ENCODE measurements at regions not wholly inside any gene's neighbourhood (a gene's known extent, or its start where the extent isn't known, plus 50 kb on each side); places are given as distances from the start of the nearest gene placed in this dataset.

GRCh38 chr2:188122985-188123384, 168.7 kb upstream of the GULP1 start:
- Mint-ChIP-seq H3K4me3 (no peak overlapping the region), H3K27ac (no peak overlapping the region), H3K4me1 (no peaks in the 10 kb centered on the region), H3K9me3 (peaks cover 4 to 17% (median 16%) of the 10 kb centered on the region in 6 donors), H3K27me3 (ENCODE audit: low read depth in 3 of 3) (no peaks in the 10 kb centered on the region), H3K36me3 (no peaks in the 10 kb centered on the region)
- DNase-seq: no peak

GRCh38 chr2:188129677-188130076, 162.0 kb upstream of the GULP1 start:
- Mint-ChIP-seq H3K27me3 (ENCODE audit: low read depth in 3 of 3) (no peaks in the 10 kb centered on the region), H3K4me3 (no peak overlapping the region), H3K36me3 (no peaks in the 10 kb centered on the region), H3K9me3 (peaks cover 0 to 12% (median 7%) of the 10 kb centered on the region in 6 donors), H3K4me1 (no peaks in the 10 kb centered on the region), H3K27ac (no peak overlapping the region)
- no peak for DNase-seq

- H3K27ac Mint-ChIP-seq: no peak overlapping the region
- DNase-seq: no peak
- no peak overlapping the region for H3K4me3 Mint-ChIP-seq
- no peaks in the 10 kb centered on the region for H3K27me3 Mint-ChIP-seq (ENCODE audit: low read depth in 3 of 3)
- peaks cover 0 to 19% (median 11%) of the 10 kb centered on the region in 6 donors for H3K9me3 Mint-ChIP-seq
- H3K4me1 Mint-ChIP-seq: no peaks in the 10 kb centered on the region
- H3K36me3 Mint-ChIP-seq: no peaks in the 10 kb centered on the region
These were observed 161.4 kb upstream of the GULP1 start for GRCh38 chr2:188130317-188130716.

- Mint-ChIP-seq H3K4me1 (no peaks in the 10 kb centered on the region), H3K4me3 (no peak overlapping the region), H3K9me3 (peaks cover 0 to 19% (median 12%) of the 10 kb centered on the region in 6 donors), H3K27me3 (ENCODE audit: low read depth in 3 of 3) (no peaks in the 10 kb centered on the region), H3K36me3 (no peaks in the 10 kb centered on the region), H3K27ac (no peak overlapping the region)
- DNase-seq: no peak
These were observed 160.4 kb upstream of the GULP1 start for GRCh38 chr2:188131281-188131680.

GRCh38 chr2:188132385-188132784, 159.3 kb upstream of the GULP1 start:
- peaks cover 0 to 19% (median 12%) of the 10 kb centered on the region in 6 donors for H3K9me3 Mint-ChIP-seq
- H3K27ac Mint-ChIP-seq: no peak overlapping the region
- no peak overlapping the region for H3K4me3 Mint-ChIP-seq
- DNase-seq: no peak
- no peaks in the 10 kb centered on the region for H3K36me3 Mint-ChIP-seq
- no peaks in the 10 kb centered on the region for H3K4me1 Mint-ChIP-seq
- no peaks in the 10 kb centered on the region for H3K27me3 Mint-ChIP-seq (ENCODE audit: low read depth in 3 of 3)

- peaks cover 0 to 19% (median 12%) of the 10 kb centered on the region in 6 donors for H3K9me3 Mint-ChIP-seq
- H3K4me3 Mint-ChIP-seq: no peak overlapping the region
- no peaks in the 10 kb centered on the region for H3K4me1 Mint-ChIP-seq
- H3K27ac Mint-ChIP-seq: no peak overlapping the region
- H3K36me3 Mint-ChIP-seq: no peaks in the 10 kb centered on the region
- H3K27me3 Mint-ChIP-seq (ENCODE audit: low read depth in 3 of 3): no peaks in the 10 kb centered on the region
- DNase-seq: no peak
These were observed 157.4 kb upstream of the GULP1 start for GRCh38 chr2:188134241-188134640.

GRCh38 chr2:188138313-188138712, 153.4 kb upstream of the GULP1 start:
- H3K27me3 Mint-ChIP-seq (ENCODE audit: low read depth in 3 of 3): no peaks in the 10 kb centered on the region
- H3K36me3 Mint-ChIP-seq: peaks cover 0 to 2% (median 0%) of the 10 kb centered on the region in 3 donors
- H3K4me3 Mint-ChIP-seq: no peak overlapping the region
- DNase-seq: no peak
- no peak overlapping the region for H3K27ac Mint-ChIP-seq
- H3K4me1 Mint-ChIP-seq: no peaks in the 10 kb centered on the region
- H3K9me3 Mint-ChIP-seq: peaks cover 4 to 15% (median 8%) of the 10 kb centered on the region in 6 donors

- no peak overlapping the region for H3K27ac Mint-ChIP-seq
These were observed 149.6 kb upstream of the GULP1 start for GRCh38 chr2:188142088-188142487.

GRCh38 chr2:188142636-188143295, 148.9 kb upstream of the GULP1 start:
- Mint-ChIP-seq H3K36me3 (peaks cover 0 to 3% (median 0%) of the 10 kb centered on the region in 3 donors), H3K4me3 (no peak overlapping the region)

More at GRCh38 chr2:188142088-188142487, 149.6 kb upstream of the GULP1 start:
- peaks cover 0 to 15% (median 7%) of the 10 kb centered on the region in 6 donors for H3K9me3 Mint-ChIP-seq
- DNase-seq: no peak
- H3K4me1 Mint-ChIP-seq: no peaks in the 10 kb centered on the region
- H3K27me3 Mint-ChIP-seq (ENCODE audit: low read depth in 3 of 3): peaks cover 0 to 1% (median 0%) of the 10 kb centered on the region in 3 donors
- peaks cover 0 to 3% (median 0%) of the 10 kb centered on the region in 3 donors for H3K36me3 Mint-ChIP-seq
- no peak overlapping the region for H3K4me3 Mint-ChIP-seq

GRCh38 chr2:188145885-188146284, 145.8 kb upstream of the GULP1 start:
- peaks cover 0 to 3% (median 0%) of the 10 kb centered on the region in 3 donors for H3K36me3 Mint-ChIP-seq
- H3K27me3 Mint-ChIP-seq (ENCODE audit: low read depth in 3 of 3): peaks cover 0 to 1% (median 0%) of the 10 kb centered on the region in 3 donors

More at GRCh38 chr2:188142636-188143295, 148.9 kb upstream of the GULP1 start:
- peaks cover 0 to 1% (median 0%) of the 10 kb centered on the region in 3 donors for H3K27me3 Mint-ChIP-seq (ENCODE audit: low read depth in 3 of 3)
- peaks cover 0 to 15% (median 7%) of the 10 kb centered on the region in 6 donors for H3K9me3 Mint-ChIP-seq
- no peak for DNase-seq
- H3K27ac Mint-ChIP-seq: no peak overlapping the region
- no peaks in the 10 kb centered on the region for H3K4me1 Mint-ChIP-seq

GRCh38 chr2:188146888-188147287, 144.8 kb upstream of the GULP1 start:
- peaks cover 4 to 21% (median 7%) of the 10 kb centered on the region in 6 donors for H3K9me3 Mint-ChIP-seq
- peaks cover 0 to 3% (median 0%) of the 10 kb centered on the region in 3 donors for H3K36me3 Mint-ChIP-seq
- H3K27me3 Mint-ChIP-seq (ENCODE audit: low read depth in 3 of 3): peaks cover 0 to 1% (median 0%) of the 10 kb centered on the region in 3 donors
- H3K4me1 Mint-ChIP-seq: no peaks in the 10 kb centered on the region
- no peak overlapping the region for H3K4me3 Mint-ChIP-seq
- H3K27ac Mint-ChIP-seq: no peak overlapping the region
- DNase-seq: no peak

More at GRCh38 chr2:188145885-188146284, 145.8 kb upstream of the GULP1 start:
- peaks cover 3 to 21% (median 7%) of the 10 kb centered on the region in 6 donors for H3K9me3 Mint-ChIP-seq
- no peak overlapping the region for H3K4me3 Mint-ChIP-seq
- no peak for DNase-seq
- H3K27ac Mint-ChIP-seq: no peak overlapping the region
- no peaks in the 10 kb centered on the region for H3K4me1 Mint-ChIP-seq

- Mint-ChIP-seq H3K9me3 (peaks cover 0 to 11% (median 5%) of the 10 kb centered on the region in 6 donors), H3K4me3 (no peak overlapping the region)
These were observed 140.0 kb upstream of the GULP1 start for GRCh38 chr2:188151670-188152069.

GRCh38 chr2:188158337-188159100, 133.2 kb upstream of the GULP1 start:
- H3K27me3 Mint-ChIP-seq (ENCODE audit: low read depth in 3 of 3): no peaks in the 10 kb centered on the region
- no peaks in the 10 kb centered on the region for H3K4me1 Mint-ChIP-seq
- no peak for DNase-seq
- H3K27ac Mint-ChIP-seq: no peak overlapping the region
- no peak overlapping the region for H3K4me3 Mint-ChIP-seq
- H3K9me3 Mint-ChIP-seq: peaks cover 4 to 11% (median 7%) of the 10 kb centered on the region in 6 donors
- no peaks in the 10 kb centered on the region for H3K36me3 Mint-ChIP-seq

More at GRCh38 chr2:188151670-188152069, 140.0 kb upstream of the GULP1 start:
- Mint-ChIP-seq H3K27me3 (ENCODE audit: low read depth in 3 of 3) (no peaks in the 10 kb centered on the region), H3K27ac (no peak overlapping the region), H3K36me3 (no peaks in the 10 kb centered on the region), H3K4me1 (no peaks in the 10 kb centered on the region)
- DNase-seq: no peak

GRCh38 chr2:188159484-188159883, 132.2 kb upstream of the GULP1 start:
- Mint-ChIP-seq H3K36me3 (peaks cover 0 to under 1% (median 0%) of the 10 kb centered on the region in 3 donors), H3K9me3 (peaks cover 4 to 11% (median 8%) of the 10 kb centered on the region in 6 donors), H3K4me1 (no peaks in the 10 kb centered on the region), H3K27ac (no peak overlapping the region), H3K27me3 (ENCODE audit: low read depth in 3 of 3) (no peaks in the 10 kb centered on the region), H3K4me3 (no peak overlapping the region)
- no peak for DNase-seq
